ENCODE measurements at regions not wholly inside any gene's neighbourhood (a gene's known extent, or its start where the extent isn't known, plus 50 kb on each side); places are given as distances from the start of the nearest gene placed in this dataset.

GRCh38 chr20:48076247-48076646, 291.0 kb upstream of the SULF2 start:
- TF ChIP-seq RARB (CRISPR knock-in tag; IDR thresholded peaks at IDR 0.05) (no peak), TCF4 (CRISPR knock-in tag; IDR thresholded peaks at IDR 0.05; ENCODE audit: borderline replicate concordance) (no peak), ARNTL (CRISPR knock-in tag; IDR thresholded peaks at IDR 0.05; ENCODE audit: borderline replicate concordance, low read depth) (no peak), PATZ1 (CRISPR knock-in tag; IDR thresholded peaks at IDR 0.05; ENCODE audit: borderline replicate concordance) (no peak), OSR1 (CRISPR knock-in tag; IDR thresholded peaks at IDR 0.05) (no peak), CREB5 (CRISPR knock-in tag; IDR thresholded peaks at IDR 0.05; ENCODE audit: low read depth) (no peak), CSDC2 (CRISPR knock-in tag; IDR thresholded peaks at IDR 0.05) (no peak), CSRNP3 (CRISPR knock-in tag; IDR thresholded peaks at IDR 0.05) (no peak), SNAI2 (CRISPR knock-in tag; IDR thresholded peaks at IDR 0.05) (no peak), ZFP3 (CRISPR knock-in tag; IDR thresholded peaks at IDR 0.05) (no peak), ISL1 (CRISPR knock-in tag; IDR thresholded peaks at IDR 0.05) (no peak), TOX (CRISPR knock-in tag; IDR thresholded peaks at IDR 0.05; ENCODE audit: borderline replicate concordance) (no peak)

Data from SK-N-SH treated with all-trans-retinoic acid at 6 μM for 48 hours (cell line).